ENCODE measurements at regions not wholly inside any gene's neighbourhood (a gene's known extent, or its start where the extent isn't known, plus 50 kb on each side); places are given as distances from the start of the nearest gene placed in this dataset.

GRCh38 chr5:93990504-93991070 is 249.2 kb upstream of the POU5F2 start:
- TF ChIP-seq, protein P1, sequence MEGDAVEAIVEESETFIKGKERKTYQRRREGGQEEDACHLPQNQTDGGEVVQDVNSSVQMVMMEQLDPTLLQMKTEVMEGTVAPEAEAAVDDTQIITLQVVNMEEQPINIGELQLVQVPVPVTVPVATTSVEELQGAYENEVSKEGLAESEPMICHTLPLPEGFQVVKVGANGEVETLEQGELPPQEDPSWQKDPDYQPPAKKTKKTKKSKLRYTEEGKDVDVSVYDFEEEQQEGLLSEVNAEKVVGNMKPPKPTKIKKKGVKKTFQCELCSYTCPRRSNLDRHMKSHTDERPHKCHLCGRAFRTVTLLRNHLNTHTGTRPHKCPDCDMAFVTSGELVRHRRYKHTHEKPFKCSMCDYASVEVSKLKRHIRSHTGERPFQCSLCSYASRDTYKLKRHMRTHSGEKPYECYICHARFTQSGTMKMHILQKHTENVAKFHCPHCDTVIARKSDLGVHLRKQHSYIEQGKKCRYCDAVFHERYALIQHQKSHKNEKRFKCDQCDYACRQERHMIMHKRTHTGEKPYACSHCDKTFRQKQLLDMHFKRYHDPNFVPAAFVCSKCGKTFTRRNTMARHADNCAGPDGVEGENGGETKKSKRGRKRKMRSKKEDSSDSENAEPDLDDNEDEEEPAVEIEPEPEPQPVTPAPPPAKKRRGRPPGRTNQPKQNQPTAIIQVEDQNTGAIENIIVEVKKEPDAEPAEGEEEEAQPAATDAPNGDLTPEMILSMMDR (IDR thresholded peaks at IDR 0.05) = no peak
- TF ChIP-seq POLR2A (IDR thresholded peaks at IDR 0.05) = no peak

All from lower leg skin (tissue), 3 donors.